ENCODE measurements at regions not wholly inside any gene's neighbourhood (a gene's known extent, or its start where the extent isn't known, plus 50 kb on each side); places are given as distances from the start of the nearest gene placed in this dataset.

DNA sequence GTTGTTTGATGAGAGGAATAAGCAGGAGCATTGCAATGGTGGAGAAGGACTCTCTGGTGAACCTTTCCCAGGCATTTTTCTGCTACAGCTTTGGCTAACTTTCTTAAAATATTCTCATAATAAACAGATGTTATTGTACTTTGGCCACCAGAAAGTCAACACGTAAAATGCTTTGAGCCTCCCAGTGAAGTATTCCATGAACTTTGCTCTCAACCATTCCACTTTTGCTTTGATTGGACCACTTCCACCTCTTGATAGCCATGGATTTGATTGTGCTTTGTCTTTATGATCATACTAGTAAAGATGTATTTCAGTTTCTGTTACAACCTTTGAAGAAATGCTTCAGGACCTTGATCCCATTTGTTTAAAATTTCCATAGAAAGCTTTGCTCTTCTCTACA lies 241.1 kb downstream of the TENT5A start:
- TF ChIP-seq CTCF (conservative IDR thresholded peaks at IDR 0.05; ENCODE audit: low read depth, low read length): no peak
- no peak for TF ChIP-seq EZH2 (IDR thresholded peaks at IDR 0.05; ENCODE audit: borderline replicate concordance, low read depth, low read length, poor library complexity, severe bottlenecking)
